SK-N-MC (cell line): ENCODE measurements at regions not wholly inside any gene's neighbourhood (a gene's known extent, or its start where the extent isn't known, plus 50 kb on each side); places are given as distances from the start of the nearest gene placed in this dataset.

ENCODE experiments used
- EZH2 ChIP-seq: fragments of 200-600 bp; sonication (generic); IDR thresholded peaks from one replicate; pipeline ENCODE4 v1.6.1; 2017; ENCODE audit warnings: antibody characterized with exemption
- POLR2AphosphoS5 ChIP-seq: IDR thresholded peaks from 2 replicates; pipeline ENCODE4 v1.6.1; 2012; ENCODE audit warnings: mild to moderate bottlenecking, low read depth, low read length, borderline replicate concordance

GRCh38 chr3:72085036-72085435, 300.1 kb upstream of the PROK2 start:
- no peak for TF ChIP-seq EZH2
- TF ChIP-seq POLR2AphosphoS5, result no peak
